HG02970 (cell line): ENCODE measurements at regions not wholly inside any gene's neighbourhood (a gene's known extent, or its start where the extent isn't known, plus 50 kb on each side); places are given as distances from the start of the nearest gene placed in this dataset.
"Not testable (repeated sequence)": the region's sequence is repeated elsewhere in the genome, so short reads cannot be mapped to it uniquely, and the experiment has no call there.

Experiments
- ATAC-seq: cut with Tn5 transposase; IDR thresholded peaks from one replicate; pipeline ENCODE4 v1.9.1; 2021; ENCODE audit warnings: mild to moderate bottlenecking, moderate library complexity, moderate number of reproducible peaks; ENCODE audit not compliant: unreplicated experiment, low FRiP score

- ATAC-seq, result no peak
Observed at GRCh38 chr4:104010722-104011121, 290.9 kb upstream of the TACR3 start.

DNA sequence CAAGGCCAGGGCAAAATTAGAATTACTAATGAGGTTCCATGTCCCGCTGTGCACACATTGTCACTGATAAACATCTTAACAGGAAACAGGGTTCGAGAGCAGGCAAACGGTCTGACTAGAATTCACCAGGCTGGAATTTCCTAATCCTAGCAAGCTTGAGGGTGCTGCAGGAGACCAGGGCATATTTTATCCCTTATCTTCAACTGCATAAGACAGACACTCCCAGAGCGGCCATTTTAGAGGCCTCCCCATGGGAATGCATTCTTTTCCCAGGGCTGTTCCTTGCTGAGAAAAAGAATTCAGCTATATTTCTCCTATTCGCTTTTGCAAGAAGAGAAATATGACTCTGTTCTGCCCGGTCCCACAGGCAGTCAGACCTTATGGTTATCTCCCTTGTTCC is 282.5 kb upstream of the TACR3 start:
- ATAC-seq, result not testable (repeated sequence)

DNA sequence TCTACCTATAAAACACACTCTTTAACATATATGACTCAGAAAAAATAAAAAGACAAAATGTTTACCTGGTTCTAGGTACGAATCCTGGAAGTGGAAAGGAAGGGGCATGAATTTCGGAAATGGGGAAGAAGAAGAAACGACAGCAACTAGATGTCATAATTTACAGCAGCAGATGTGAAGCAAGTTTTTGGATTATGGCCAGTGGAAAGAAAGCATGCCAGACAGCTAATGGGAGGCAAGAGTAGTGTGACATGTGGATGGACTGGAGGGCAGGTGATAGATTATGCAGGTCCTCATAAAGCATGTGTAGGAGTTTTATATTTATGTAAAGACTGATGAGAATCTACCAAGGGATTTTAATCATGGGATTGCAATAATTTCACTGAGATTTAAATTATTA is 279.0 kb upstream of the TACR3 start:
- ATAC-seq, result no peak

DNA sequence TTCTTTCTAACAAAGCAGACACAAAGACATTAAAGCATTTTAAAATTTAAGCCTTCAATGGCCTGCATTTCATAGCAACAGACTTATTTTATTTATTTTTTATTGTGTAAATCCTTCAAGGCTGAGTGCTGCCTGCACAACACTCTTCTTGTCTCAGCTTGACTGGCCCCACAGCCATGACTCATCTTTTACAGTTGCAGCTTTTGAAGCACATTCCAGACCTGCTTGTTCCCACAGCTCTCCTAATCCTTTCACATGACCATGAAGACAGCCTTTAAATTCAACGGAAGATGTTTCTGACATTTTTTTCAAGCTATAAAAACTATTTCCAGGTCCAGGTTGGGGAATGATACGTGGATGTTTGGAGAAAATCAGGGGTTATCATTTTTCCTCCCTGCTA is 276.9 kb upstream of the TACR3 start:
- no peak for ATAC-seq

GRCh38 chr4:103996064-103996463 is 276.3 kb upstream of the TACR3 start:
- ATAC-seq, result no peak

GRCh38 chr4:103994059-103994458 is 274.3 kb upstream of the TACR3 start:
- ATAC-seq, result no peak

DNA sequence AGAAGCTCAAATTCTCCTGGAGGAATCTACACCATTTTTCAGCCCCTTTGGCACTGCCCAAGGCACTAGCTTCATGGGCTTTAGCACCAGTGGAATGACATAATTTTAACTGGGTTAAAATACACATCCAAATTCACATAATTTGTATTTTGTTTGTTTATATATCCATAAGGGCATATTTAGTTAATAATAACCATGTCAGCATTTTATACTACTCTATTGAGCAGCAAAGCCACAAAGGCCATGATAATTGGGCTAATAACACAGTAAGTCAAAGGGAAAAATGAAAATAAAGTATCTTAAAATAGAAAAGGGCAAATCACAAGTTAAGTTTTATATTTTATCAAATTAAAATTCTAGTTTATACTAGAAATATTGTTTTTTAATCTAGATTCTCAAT is 262.7 kb upstream of the TACR3 start:
- no peak for ATAC-seq

DNA sequence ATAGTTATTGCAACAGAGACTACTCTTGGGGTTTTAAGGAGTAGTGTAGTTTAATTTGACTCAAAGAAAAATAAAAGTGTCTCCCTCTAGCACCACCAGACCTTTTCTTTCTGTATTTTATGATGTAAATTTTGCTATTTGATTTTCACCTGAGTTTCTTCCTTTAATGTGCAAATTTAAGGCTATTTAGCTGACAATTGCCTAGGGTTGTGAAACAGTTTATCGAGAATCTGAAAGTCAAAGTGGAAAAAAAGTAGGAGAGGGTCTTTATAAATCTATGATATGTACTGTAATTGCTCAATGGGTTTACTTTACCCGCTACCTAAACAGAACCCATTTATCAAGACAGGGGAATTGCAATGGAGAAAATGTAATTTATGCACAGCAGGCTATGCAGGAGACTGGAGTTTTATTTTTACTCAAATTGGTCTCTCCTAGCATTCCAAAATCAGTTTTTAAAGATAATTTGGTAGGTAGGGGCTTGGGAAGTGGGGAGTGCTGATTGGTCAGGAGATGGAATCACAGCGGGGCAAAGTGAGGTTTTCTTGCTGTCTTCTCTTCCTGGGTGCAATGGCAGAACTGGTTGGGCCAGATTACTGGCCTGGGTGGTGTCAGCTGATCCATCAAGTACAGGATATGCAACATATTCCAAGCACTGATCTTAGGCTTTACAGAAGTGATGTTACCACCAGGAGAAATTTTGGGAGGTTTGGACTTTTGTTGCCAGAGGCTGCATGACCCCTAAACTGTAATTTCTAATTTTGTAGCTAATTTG is 228.6 kb upstream of the TACR3 start:
- ATAC-seq, result no peak

GRCh38 chr4:103947617-103948016 is 227.8 kb upstream of the TACR3 start:
- no peak for ATAC-seq

GRCh38 chr4:103946621-103947268 is 227.0 kb upstream of the TACR3 start:
- not testable (repeated sequence) for ATAC-seq

DNA sequence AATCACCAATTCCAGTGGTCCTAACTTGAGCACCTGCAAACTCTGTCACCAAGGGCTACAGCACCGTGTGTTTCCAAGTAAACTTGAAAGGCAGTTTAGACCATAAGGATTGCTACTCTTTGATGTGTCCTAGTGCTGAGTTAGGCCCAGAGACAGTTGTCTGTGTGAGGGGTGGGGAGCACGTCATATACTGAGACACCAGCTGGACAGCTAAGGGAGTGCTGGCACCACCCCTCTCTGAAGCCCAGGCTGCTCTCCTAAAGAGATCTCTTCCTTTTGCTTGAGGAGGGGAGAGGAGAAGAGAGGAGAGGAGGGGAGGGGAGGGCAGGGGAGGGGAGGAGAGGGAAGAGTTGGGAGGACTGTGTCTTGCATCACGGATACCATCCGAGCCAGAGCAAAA is 218.7 kb upstream of the TACR3 start:
- ATAC-seq, result no peak

DNA sequence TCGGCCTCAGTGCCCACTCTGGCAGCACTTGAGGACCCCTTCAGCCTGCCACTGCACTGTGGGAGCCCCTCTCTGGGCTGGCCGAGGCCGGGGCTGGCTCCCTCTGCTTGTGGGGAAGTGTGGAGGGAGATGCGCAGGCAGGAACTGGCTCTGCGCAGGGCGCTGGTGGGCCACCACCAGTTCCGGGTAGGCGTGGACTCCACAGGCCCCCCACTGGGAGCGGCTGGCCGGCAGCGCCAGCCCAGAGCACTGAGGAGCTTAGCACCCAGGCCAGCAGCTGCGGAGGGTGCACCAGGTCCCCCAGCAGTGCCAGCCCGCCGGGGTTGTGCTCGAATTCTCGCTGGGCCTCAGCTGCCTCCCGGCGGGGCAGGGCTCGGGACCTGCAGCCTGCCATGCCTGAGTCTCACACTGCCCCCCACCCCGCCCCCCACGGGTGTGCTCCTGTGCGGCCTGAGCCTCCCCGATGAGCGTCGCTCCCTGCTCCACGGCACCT is 216.9 kb upstream of the TACR3 start:
- ATAC-seq, result no peak

DNA sequence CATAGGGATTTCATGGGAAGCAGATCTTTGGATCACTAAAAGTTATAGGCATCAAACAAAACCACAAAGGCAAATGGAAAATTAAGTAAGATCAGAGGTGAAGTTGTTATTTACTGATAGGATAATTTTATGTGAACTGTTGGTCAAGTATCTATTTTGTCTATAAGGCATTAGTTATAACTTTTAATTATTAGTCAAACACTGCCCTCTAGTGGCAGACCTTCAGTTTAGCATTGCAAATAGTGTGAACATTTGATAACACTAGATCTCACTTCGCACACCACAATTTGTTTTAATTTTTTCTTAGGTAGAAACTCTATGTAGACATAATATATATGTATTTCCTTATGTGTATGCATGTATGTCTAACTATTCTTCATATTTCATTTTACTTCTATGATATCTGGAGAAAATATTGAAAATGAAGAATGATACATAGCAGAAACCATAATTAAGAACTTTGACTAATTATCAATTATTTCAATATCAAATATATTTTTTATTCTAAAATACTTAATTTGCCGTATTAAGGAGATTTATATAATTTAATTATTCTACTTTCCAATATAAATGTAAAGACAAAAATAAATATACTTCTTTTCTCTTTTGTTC is 214.5 kb upstream of the TACR3 start:
- ATAC-seq, result peak; percentile 80

DNA sequence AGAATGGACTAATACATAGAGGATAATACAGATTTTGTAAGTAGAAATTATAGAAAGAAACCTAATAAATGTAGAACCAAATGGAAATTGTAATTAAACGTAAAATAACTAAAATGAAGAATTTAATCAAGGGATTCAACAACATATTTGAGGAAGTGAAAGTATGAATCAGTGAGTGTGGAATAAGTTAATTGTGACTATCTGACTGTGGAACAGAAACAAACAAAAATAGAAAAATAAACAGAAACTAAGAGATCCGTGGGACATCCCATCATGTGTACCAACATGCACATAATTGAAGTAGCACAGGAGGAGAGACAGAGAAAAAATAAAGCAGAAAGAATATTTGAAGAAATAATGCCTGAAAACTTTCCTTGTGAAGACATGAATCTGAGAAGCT is 208.6 kb upstream of the TACR3 start:
- no peak for ATAC-seq

DNA sequence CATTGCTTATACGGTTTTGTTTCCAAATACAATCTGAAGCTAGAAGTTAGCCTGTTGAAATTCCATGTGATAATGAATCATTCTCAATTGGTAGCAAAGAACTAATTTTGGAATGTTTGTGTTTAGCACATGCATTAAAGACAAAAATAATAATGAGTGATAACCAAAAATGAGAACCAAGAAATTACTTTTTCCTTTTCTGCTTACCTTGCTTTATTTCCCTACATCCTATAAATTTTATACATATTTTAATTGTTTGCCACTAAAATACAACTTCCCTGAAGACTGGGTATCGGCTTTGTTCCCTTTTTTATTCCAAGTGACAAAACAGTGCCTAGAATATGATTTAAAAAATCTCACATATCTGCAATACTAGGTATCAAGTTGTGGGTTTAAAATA is 203.8 kb upstream of the TACR3 start:
- ATAC-seq, result no peak

DNA sequence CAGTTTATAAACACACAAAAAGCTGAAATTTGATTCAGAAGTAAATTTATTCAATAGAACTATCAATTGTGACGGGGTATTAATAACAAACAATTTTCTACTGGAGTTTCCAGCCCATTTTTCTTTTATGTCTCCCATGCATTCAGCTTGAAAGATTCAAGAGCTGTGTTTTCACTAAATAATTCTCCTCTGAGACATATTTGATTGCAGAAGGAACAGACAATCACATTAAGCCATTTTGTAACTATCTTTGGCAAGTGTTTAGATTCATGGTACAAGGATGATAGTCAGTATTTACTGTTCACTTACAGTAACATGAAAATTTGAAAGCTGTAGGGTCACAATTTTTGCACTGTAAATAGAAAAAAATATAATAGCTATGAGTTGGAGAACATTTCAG is 198.4 kb upstream of the TACR3 start:
- no peak for ATAC-seq

DNA sequence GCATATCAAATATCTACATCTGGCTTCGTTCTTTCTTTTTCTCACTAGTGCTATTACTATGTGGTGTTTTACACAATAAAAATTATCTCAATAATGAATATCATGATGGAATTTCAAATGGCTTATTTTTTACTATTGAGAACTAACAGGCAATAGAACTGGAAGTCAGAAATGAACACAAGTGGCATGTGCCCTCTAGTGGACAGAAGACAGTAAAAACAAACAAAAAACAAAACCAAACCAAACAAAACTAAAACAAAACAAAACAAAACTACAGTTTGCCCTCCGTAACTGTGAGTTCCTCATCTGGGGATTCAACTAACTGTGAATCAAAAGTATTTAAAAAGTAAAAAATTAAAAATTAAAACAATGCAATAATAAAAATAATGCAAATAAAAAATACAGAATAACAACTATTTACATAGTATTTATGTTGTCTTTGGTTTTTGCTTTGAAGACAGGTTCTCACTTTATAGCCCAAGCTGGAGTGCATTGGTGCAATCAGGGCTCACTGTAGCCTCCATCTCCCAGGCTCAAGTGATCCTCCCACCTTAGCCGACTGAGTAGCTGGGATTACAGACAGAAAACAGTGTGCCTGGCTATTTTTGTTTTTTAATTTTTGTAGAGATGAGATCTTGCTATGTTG is 195.6 kb upstream of the TACR3 start:
- ATAC-seq, result peak; percentile 82

- no peak for ATAC-seq
Observed at GRCh38 chr4:103907414-103907813, 187.6 kb upstream of the TACR3 start.

- ATAC-seq, result no peak
Observed at GRCh38 chr4:103904123-103904522, 184.3 kb upstream of the TACR3 start.

DNA sequence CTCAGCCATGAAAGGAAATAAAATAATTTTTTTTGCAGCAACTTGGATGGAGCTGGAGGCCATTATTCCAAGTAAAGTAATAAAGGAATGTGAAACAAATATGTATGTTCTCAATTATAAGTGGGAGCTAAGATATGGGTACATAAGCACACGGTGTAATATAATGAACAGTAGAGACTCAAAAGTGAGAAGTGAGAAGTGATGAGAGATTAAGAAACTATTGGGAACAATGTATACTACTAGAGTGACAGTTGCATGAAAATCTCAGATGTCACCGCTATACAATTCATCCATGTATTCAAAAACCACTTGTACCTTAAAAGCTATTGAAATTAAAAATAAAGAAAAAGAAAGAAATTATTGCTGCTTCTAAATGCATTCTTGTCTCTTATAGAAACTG is 182.9 kb upstream of the TACR3 start:
- ATAC-seq, result no peak

DNA sequence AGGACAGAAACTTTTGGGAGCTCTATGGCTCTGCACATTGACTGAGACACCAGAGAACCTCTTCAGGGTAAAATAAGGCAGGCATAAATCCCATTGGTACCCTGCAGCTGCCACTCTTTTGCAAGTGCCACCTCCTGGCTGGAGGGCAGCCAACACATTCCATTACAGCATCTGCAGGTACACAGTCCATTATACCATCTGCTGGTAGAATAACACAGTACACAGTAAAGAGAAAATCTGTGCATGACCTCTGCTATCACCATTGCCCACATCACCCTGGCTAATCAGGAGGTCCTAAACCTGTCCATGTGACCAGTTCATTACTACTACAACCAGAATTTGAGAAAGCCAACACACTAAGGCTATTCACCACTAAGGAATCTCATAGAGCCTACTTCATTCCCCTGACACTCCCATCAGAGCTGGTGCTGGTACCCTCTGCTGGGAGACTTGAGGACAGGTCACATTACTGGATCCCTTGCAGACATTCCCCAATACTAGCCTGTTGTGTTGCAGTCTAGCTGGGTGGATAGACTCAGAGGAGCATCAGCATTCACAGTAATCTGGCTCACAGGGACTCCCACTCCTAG is 176.2 kb upstream of the TACR3 start:
- no peak for ATAC-seq
